GM21390 (cell line): ENCODE measurements at regions not wholly inside any gene's neighbourhood (a gene's known extent, or its start where the extent isn't known, plus 50 kb on each side); places are given as distances from the start of the nearest gene placed in this dataset.

ENCODE experiments used
- ATAC-seq: cut with Tn5 transposase; IDR thresholded peaks from one replicate; pipeline ENCODE4 v1.9.1; 2021; ENCODE audit not compliant: unreplicated experiment

- no peak for ATAC-seq
Observed at GRCh38 chr11:97247601-97248000, 857.8 kb downstream of the JRKL start.

- ATAC-seq: no peak
Observed at GRCh38 chr11:97254790-97255189, 865.0 kb downstream of the JRKL start.

GRCh38 chr11:97259434-97259833 lies 869.6 kb downstream of the JRKL start:
- no peak for ATAC-seq

- no peak for ATAC-seq
Observed at GRCh38 chr11:97259884-97260283, 870.1 kb downstream of the JRKL start.

GRCh38 chr11:97263183-97263858 lies 873.5 kb downstream of the JRKL start:
- ATAC-seq: no peak

- ATAC-seq: no peak
Observed at GRCh38 chr11:97269527-97269926, 879.7 kb downstream of the JRKL start.

- ATAC-seq: no peak
Observed at GRCh38 chr11:97279341-97279740, 889.5 kb downstream of the JRKL start.

GRCh38 chr11:97280347-97280746 lies 890.5 kb downstream of the JRKL start:
- ATAC-seq: no peak

- ATAC-seq: no peak
Observed at GRCh38 chr11:97289823-97290222, 900.0 kb downstream of the JRKL start.

- ATAC-seq: no peak
Observed at GRCh38 chr11:97290464-97291041, 900.7 kb downstream of the JRKL start.

- ATAC-seq: no peak
Observed at GRCh38 chr11:97296301-97296700, 906.5 kb downstream of the JRKL start.

- ATAC-seq: no peak
Observed at GRCh38 chr11:97309291-97309690, 919.5 kb downstream of the JRKL start.

GRCh38 chr11:97325693-97326092 lies 935.9 kb downstream of the JRKL start:
- ATAC-seq: no peak

GRCh38 chr11:97332271-97332670 lies 942.5 kb downstream of the JRKL start:
- no peak for ATAC-seq

- ATAC-seq: no peak
Observed at GRCh38 chr11:97336064-97336463, 946.3 kb downstream of the JRKL start.

- no peak for ATAC-seq
Observed at GRCh38 chr11:97345032-97345431, 955.2 kb downstream of the JRKL start.

GRCh38 chr11:97349201-97349600 lies 959.4 kb downstream of the JRKL start:
- ATAC-seq: no peak

GRCh38 chr11:97351939-97352338 lies 962.1 kb downstream of the JRKL start:
- no peak for ATAC-seq

GRCh38 chr11:97354026-97354425 lies 964.2 kb downstream of the JRKL start:
- ATAC-seq: no peak

- no peak for ATAC-seq
Observed at GRCh38 chr11:97354576-97354975, 964.8 kb downstream of the JRKL start.

- ATAC-seq: no peak
Observed at GRCh38 chr11:97355230-97355629, 965.4 kb downstream of the JRKL start.

- no peak for ATAC-seq
Observed at GRCh38 chr11:97356144-97356543, 966.3 kb downstream of the JRKL start.

GRCh38 chr11:97359016-97359415 lies 969.2 kb downstream of the JRKL start:
- ATAC-seq: no peak
